HepG2 (cell line): ENCODE measurements at regions not wholly inside any gene's neighbourhood (a gene's known extent, or its start where the extent isn't known, plus 50 kb on each side); places are given as distances from the start of the nearest gene placed in this dataset.

Experiments used
- ATAC-seq: fragments of 200-7000 bp; cut with Tn5 transposase; 3 replicates; pipeline ENCODE4 v1.9.1; 2020; ENCODE audit warnings: mild to moderate bottlenecking, moderate library complexity
- BruUV-seq: library from RNA; stranded (reverse); fragments of 400-500 nt; replicated peaks from 2 replicates; lab custom pipeline; 2021; lab: Mats Ljungman, UMichigan
- CTCF ChIA-PET: fragments of 300-600 bp; formaldehyde crosslinking; extraction: SDS; loops from one replicate; lab custom pipeline; 2021; ENCODE audit warnings: low total read pairs, inconsistent platforms, low intra/inter-chr PET ratio; lab: Yijun Ruan, JAX
- POLR2A ChIA-PET: fragments of 350-600 bp; sonication (Branson Sonifier 250); formaldehyde crosslinking; loops from one replicate; lab custom pipeline; 2020; ENCODE audit warnings: antibody characterized with exemption, inconsistent platforms; lab: Yijun Ruan, JAX
- DNase-seq: peaks from one replicate; pipeline ENCODE4 v3.0.0-alpha.2; 2015; ENCODE audit warnings: low spot score
- FAIRE-seq: peaks from 3 replicates; lab custom pipeline; 2011; peaks lifted over from hg19 to GRCh38; lab: Jason Lieb, UNC
- H2AFZ ChIP-seq: one replicate; pipeline ENCODE4 v1.6.1; 2011; ENCODE audit warnings: low read length, inconsistent platforms
- H3K27ac ChIP-seq: fragments of 300-600 bp; 3 replicates; pipeline ENCODE4 v1.8.0; 2011; ENCODE audit warnings: mixed run types, mild to moderate bottlenecking, mixed read lengths, low read length, inconsistent platforms; ENCODE audit not compliant: insufficient read depth; ENCODE audit errors: extremely low read length
- H3K27me3 ChIP-seq, 2 experiments: fragments of 200-600 bp in 1 of 2; 2 replicates in 1 of 2; 3 replicates in 1 of 2; pipeline versions ENCODE4 v1.6.0 to v1.8.0; 2011; ENCODE audit warnings: low read length in 2 of 2, mild to moderate bottlenecking in 2 of 2, moderate library complexity in 2 of 2, inconsistent platforms in 1 of 2; ENCODE audit not compliant: insufficient read depth in 2 of 2, control insufficient read depth in 1 of 2
- H3K36me3 ChIP-seq, 2 experiments: fragments of 200-600 bp in 1 of 2; replicated peaks in 1 of 2; 2 replicates in 1 of 2; 3 replicates in 1 of 2; pipeline versions ENCODE4 v1.5.1 to v1.8.0; 2011; ENCODE audit warnings: low read length in 2 of 2, inconsistent platforms in 1 of 2; ENCODE audit not compliant: insufficient read depth in 2 of 2, control insufficient read depth in 1 of 2
- H3K4me1 ChIP-seq: 2 replicates; pipeline ENCODE4 v1.5.1; 2012; ENCODE audit warnings: low read length, inconsistent platforms; ENCODE audit not compliant: insufficient read depth
- H3K4me2 ChIP-seq: 2 replicates; pipeline ENCODE4 v1.6.0; 2011; ENCODE audit warnings: low read depth, low read length, inconsistent platforms
- H3K4me3 ChIP-seq, 3 experiments: fragments of 200-600 bp in 1 of 3; sonication (generic), shearing (Covaris generic) in 1 of 3; replicated peaks in 1 of 3; 2 replicates each; pipeline ENCODE4 v1.5.1; 2011 to 2016; ENCODE audit warnings: low read length in 3 of 3, inconsistent platforms in 2 of 3, low read depth in 2 of 3, mild to moderate bottlenecking in 2 of 3, control low read depth in 1 of 3, mixed read lengths in 1 of 3; ENCODE audit not compliant: insufficient read depth in 1 of 3
- H3K79me2 ChIP-seq: one replicate; pipeline ENCODE4 v1.6.1; 2011; ENCODE audit warnings: low read length, inconsistent platforms; ENCODE audit not compliant: insufficient read depth
- H3K9ac ChIP-seq: 2 replicates; pipeline ENCODE4 v1.6.0; 2011; ENCODE audit warnings: mild to moderate bottlenecking, low read depth, low read length, inconsistent platforms; ENCODE audit not compliant: insufficient read depth
- H3K9me3 ChIP-seq: 2 replicates; pipeline ENCODE4 v1.5.1; 2012; ENCODE audit warnings: mild to moderate bottlenecking, low read length
- H4K20me1 ChIP-seq: 2 replicates; pipeline ENCODE4 v1.6.0; 2011; ENCODE audit warnings: inconsistent platforms, mild to moderate bottlenecking, low read length, moderate library complexity; ENCODE audit not compliant: insufficient read depth
- FOXA1 ChIP-seq, 2 experiments: fragments of 450-650 bp in 1 of 2; sonication (generic) in 1 of 2; formaldehyde crosslinking in 1 of 2; IDR thresholded peaks; 2 replicates each; pipeline versions ENCODE4 v1.4.0 to v1.6.1; 2016 to 2020; ENCODE audit warnings: missing genetic modification reagents in 1 of 2
- FOXO4 ChIP-seq: sonication (generic); formaldehyde crosslinking; conservative IDR thresholded peaks from 2 replicates; pipeline ENCODE4 v1.8.1; 2023; ENCODE audit warnings: missing genetic modification reagents
- KLF15 ChIP-seq: sonication (generic); formaldehyde crosslinking; IDR thresholded peaks from 2 replicates; pipeline ENCODE4 v1.8.1; 2023; ENCODE audit warnings: borderline replicate concordance, mild to moderate bottlenecking, inconsistent platforms, missing genetic modification reagents, mixed read lengths
- RFX3 ChIP-seq: IDR thresholded peaks from 2 replicates; pipeline ENCODE4 v1.6.1; 2016; ENCODE audit warnings: missing biosample characterization, missing genetic modification reagents
- ZNF574 ChIP-seq: sonication (generic); formaldehyde crosslinking; IDR thresholded peaks from 2 replicates; pipeline ENCODE4 v1.4.0; 2020; ENCODE audit warnings: missing genetic modification reagents
- WGBS: methylation state at CpG from one replicate; pipeline ENCODE4 v1.1.6; 2017; ENCODE audit warnings: low lambda C conversion rate; 5-methylcytosine and 5-hydroxymethylcytosine counted together
- in situ Hi-C: cut with HindIII; loops from 2 replicates; pipeline ENCODE4 v1.10.0; 2017; ENCODE audit warnings: low pct_unique_long_range_greater_than_20kb; ENCODE audit not compliant: extremely low pct_ligation_motif_present
- intact Hi-C: fragments of 100-400 bp; cut with micrococcal nuclease; formaldehyde crosslinking; loops from one replicate; pipeline ENCODE4 v1.10.0; 2022; ENCODE audit not compliant: unreplicated experiment
- TF ChIP-seq, protein P1 (sequence below): sonication (generic); formaldehyde crosslinking; IDR thresholded peaks from 2 replicates; pipeline ENCODE4 v1.4.0; 2020; ENCODE audit warnings: mild to moderate bottlenecking, missing genetic modification reagents
- TF ChIP-seq, protein P2 (sequence below), 2 experiments: sonication (generic) in 1 of 2; formaldehyde crosslinking in 1 of 2; IDR thresholded peaks; 2 replicates each; pipeline versions ENCODE4 v1.5.1 to v1.6.1; 2011 to 2020; ENCODE audit warnings: borderline replicate concordance in 1 of 2, low read depth in 1 of 2, low read length in 1 of 2, mild to moderate bottlenecking in 1 of 2, missing genetic modification reagents in 1 of 2, moderate library complexity in 1 of 2

GRCh38 chr1:157371826-157372225 is 180.5 kb downstream of the FCRL5 start:
- ATAC-seq, result no peak
- Histone ChIP-seq H3K36me3 (no peaks in the 10 kb centered on the region), H3K4me2 (no peak overlapping the region), H3K79me2 (no peaks in the 10 kb centered on the region), H2AFZ (no peak overlapping the region), H3K4me1 (peaks cover 7% of the 10 kb centered on the region; the same call in 1 of the 2 replicates), H3K9ac (no peak overlapping the region), H3K27ac (no peak overlapping the region), H3K4me3 (no peak overlapping the region), H4K20me1 (no peaks in the 10 kb centered on the region), H3K9me3 (no peaks in the 10 kb centered on the region), H3K27me3 (no peaks in the 10 kb centered on the region)
- POLR2A ChIA-PET, result no interaction called here
- DNase-seq, result no peak
- TF ChIP-seq RFX3 (CRISPR knock-in tag), result no peak
- TF ChIP-seq KLF15 (CRISPR knock-in tag), result no peak
- TF ChIP-seq FOXO4 (CRISPR knock-in tag), result no peak
- no peak for TF ChIP-seq FOXA1 (IDR thresholded peaks at IDR 0.05)
- TF ChIP-seq FOXA1 (CRISPR knock-in tag; IDR thresholded peaks at IDR 0.05), result no peak
- TF ChIP-seq ZNF574, result no peak
- TF ChIP-seq, protein P1, sequence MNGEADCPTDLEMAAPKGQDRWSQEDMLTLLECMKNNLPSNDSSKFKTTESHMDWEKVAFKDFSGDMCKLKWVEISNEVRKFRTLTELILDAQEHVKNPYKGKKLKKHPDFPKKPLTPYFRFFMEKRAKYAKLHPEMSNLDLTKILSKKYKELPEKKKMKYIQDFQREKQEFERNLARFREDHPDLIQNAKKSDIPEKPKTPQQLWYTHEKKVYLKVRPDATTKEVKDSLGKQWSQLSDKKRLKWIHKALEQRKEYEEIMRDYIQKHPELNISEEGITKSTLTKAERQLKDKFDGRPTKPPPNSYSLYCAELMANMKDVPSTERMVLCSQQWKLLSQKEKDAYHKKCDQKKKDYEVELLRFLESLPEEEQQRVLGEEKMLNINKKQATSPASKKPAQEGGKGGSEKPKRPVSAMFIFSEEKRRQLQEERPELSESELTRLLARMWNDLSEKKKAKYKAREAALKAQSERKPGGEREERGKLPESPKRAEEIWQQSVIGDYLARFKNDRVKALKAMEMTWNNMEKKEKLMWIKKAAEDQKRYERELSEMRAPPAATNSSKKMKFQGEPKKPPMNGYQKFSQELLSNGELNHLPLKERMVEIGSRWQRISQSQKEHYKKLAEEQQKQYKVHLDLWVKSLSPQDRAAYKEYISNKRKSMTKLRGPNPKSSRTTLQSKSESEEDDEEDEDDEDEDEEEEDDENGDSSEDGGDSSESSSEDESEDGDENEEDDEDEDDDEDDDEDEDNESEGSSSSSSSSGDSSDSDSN, result no peak
- TF ChIP-seq, protein P2, sequence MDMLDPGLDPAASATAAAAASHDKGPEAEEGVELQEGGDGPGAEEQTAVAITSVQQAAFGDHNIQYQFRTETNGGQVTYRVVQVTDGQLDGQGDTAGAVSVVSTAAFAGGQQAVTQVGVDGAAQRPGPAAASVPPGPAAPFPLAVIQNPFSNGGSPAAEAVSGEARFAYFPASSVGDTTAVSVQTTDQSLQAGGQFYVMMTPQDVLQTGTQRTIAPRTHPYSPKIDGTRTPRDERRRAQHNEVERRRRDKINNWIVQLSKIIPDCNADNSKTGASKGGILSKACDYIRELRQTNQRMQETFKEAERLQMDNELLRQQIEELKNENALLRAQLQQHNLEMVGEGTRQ (IDR thresholded peaks at IDR 0.05; ENCODE audit: low read depth, low read length), result no peak
- TF ChIP-seq, protein P2 (CRISPR knock-in tag; IDR thresholded peaks at IDR 0.05; ENCODE audit: borderline replicate concordance), result no peak
- no peak for FAIRE-seq
- CTCF ChIA-PET, result no interaction called here
- in situ Hi-C loops (loop anchor here (10.0 kb wide), 1 partner anchor 177 kb away; no protein-coding TSS in a partner anchor), intact Hi-C loops (loop anchor here (10.0 kb wide), 1 partner anchor 323 kb away; no protein-coding TSS in a partner anchor)
- no TSS peak for BruUV-seq
- 31% methylated on average over 3 of the region's 3 CpGs for WGBS
